ENCODE measurements at regions not wholly inside any gene's neighbourhood (a gene's known extent, or its start where the extent isn't known, plus 50 kb on each side); places are given as distances from the start of the nearest gene placed in this dataset.

- TF ChIP-seq CTCF (IDR thresholded peaks at IDR 0.05; ENCODE audit: insufficient read depth in 1 of 2, low read depth in 1 of 2, low read length in 1 of 2, severe bottlenecking in 1 of 2, unreplicated experiment in 1 of 2), result no peak
- no TSS peak for BruUV-seq (replicated peaks)
- no peaks in the 10 kb centered on the region for H3K36me3 ChIP-seq (ENCODE audit: control insufficient read depth, insufficient read depth, low read length)
- Mint-ChIP-seq H3K27ac (ENCODE audit: unreplicated experiment) (no peak overlapping the region), H3K9me3 (ENCODE audit: unreplicated experiment) (no peaks in the 10 kb centered on the region), H3K4me1 (ENCODE audit: low read depth, unreplicated experiment) (no peaks in the 10 kb centered on the region), H3K36me3 (ENCODE audit: insufficient read depth, unreplicated experiment) (no peaks in the 10 kb centered on the region), H3K27me3 (ENCODE audit: insufficient read depth, unreplicated experiment) (no peaks in the 10 kb centered on the region), H3K4me3 (ENCODE audit: unreplicated experiment) (no peak overlapping the region)
- H3K4me3 ChIP-seq (ENCODE audit: low read depth, low read length), result no peak overlapping the region
- H3K9me3 ChIP-seq, result no peaks in the 10 kb centered on the region
- ChIA-PET CTCF (no interaction called here), POLR2A (no interaction called here)
- no peaks in the 10 kb centered on the region for H3K27me3 ChIP-seq (replicated peaks; ENCODE audit: control insufficient read depth, insufficient read depth, low read length)
- no peak for DNase-seq
- H3K4me1 ChIP-seq, result no peaks in the 10 kb centered on the region
- intact Hi-C loops (cut with micrococcal nuclease; ENCODE audit: unreplicated experiment), result no loop called here
Measured at GRCh38 chr13:84038001-84038400, 155.7 kb upstream of the SLITRK1 start.

GRCh38 chr13:84032116-84032515 is 149.8 kb upstream of the SLITRK1 start:
- Mint-ChIP-seq H3K4me1 (ENCODE audit: low read depth, unreplicated experiment) (no peaks in the 10 kb centered on the region), H3K36me3 (ENCODE audit: insufficient read depth, unreplicated experiment) (no peaks in the 10 kb centered on the region), H3K27me3 (ENCODE audit: insufficient read depth, unreplicated experiment) (peaks cover 3% of the 10 kb centered on the region), H3K4me3 (ENCODE audit: unreplicated experiment) (no peak overlapping the region), H3K27ac (ENCODE audit: unreplicated experiment) (no peak overlapping the region), H3K9me3 (ENCODE audit: unreplicated experiment) (no peaks in the 10 kb centered on the region)
- DNase-seq, result no peak
- Histone ChIP-seq H3K4me1 (no peaks in the 10 kb centered on the region), H3K4me3 (ENCODE audit: low read depth, low read length) (no peak overlapping the region), H3K9me3 (no peaks in the 10 kb centered on the region), H3K36me3 (ENCODE audit: control insufficient read depth, insufficient read depth, low read length) (no peaks in the 10 kb centered on the region), H3K27me3 (replicated peaks; ENCODE audit: control insufficient read depth, insufficient read depth, low read length) (no peaks in the 10 kb centered on the region)
- TF ChIP-seq CTCF (IDR thresholded peaks at IDR 0.05; ENCODE audit: insufficient read depth in 1 of 2, low read depth in 1 of 2, low read length in 1 of 2, severe bottlenecking in 1 of 2, unreplicated experiment in 1 of 2), result no peak
- CTCF ChIA-PET, result no interaction called here
- POLR2A ChIA-PET, result no interaction called here
- intact Hi-C loops (cut with micrococcal nuclease; ENCODE audit: unreplicated experiment), result no loop called here
- BruUV-seq (replicated peaks), result no TSS peak

GRCh38 chr13:84031120-84031519 is 148.8 kb upstream of the SLITRK1 start:
- Mint-ChIP-seq H3K9me3 (ENCODE audit: unreplicated experiment) (no peaks in the 10 kb centered on the region), H3K36me3 (ENCODE audit: insufficient read depth, unreplicated experiment) (no peaks in the 10 kb centered on the region), H3K4me3 (ENCODE audit: unreplicated experiment) (no peak overlapping the region), H3K27me3 (ENCODE audit: insufficient read depth, unreplicated experiment) (peaks cover 3% of the 10 kb centered on the region), H3K27ac (ENCODE audit: unreplicated experiment) (no peak overlapping the region), H3K4me1 (ENCODE audit: low read depth, unreplicated experiment) (no peaks in the 10 kb centered on the region)
- no TSS peak for BruUV-seq (replicated peaks)
- Histone ChIP-seq H3K27me3 (replicated peaks; ENCODE audit: control insufficient read depth, insufficient read depth, low read length) (no peaks in the 10 kb centered on the region), H3K4me3 (ENCODE audit: low read depth, low read length) (no peak overlapping the region), H3K36me3 (ENCODE audit: control insufficient read depth, insufficient read depth, low read length) (no peaks in the 10 kb centered on the region), H3K4me1 (no peaks in the 10 kb centered on the region), H3K9me3 (no peaks in the 10 kb centered on the region)
- intact Hi-C loops (cut with micrococcal nuclease; ENCODE audit: unreplicated experiment), result no loop called here
- CTCF ChIA-PET, result no interaction called here
- POLR2A ChIA-PET, result no interaction called here
- no peak for DNase-seq
- no peak for TF ChIP-seq CTCF (IDR thresholded peaks at IDR 0.05; ENCODE audit: insufficient read depth in 1 of 2, low read depth in 1 of 2, low read length in 1 of 2, severe bottlenecking in 1 of 2, unreplicated experiment in 1 of 2)

All from Caco-2 (cell line).